B cell (primary cell): ENCODE measurements at regions not wholly inside any gene's neighbourhood (a gene's known extent, or its start where the extent isn't known, plus 50 kb on each side); places are given as distances from the start of the nearest gene placed in this dataset.

Experiments
- CTCF ChIP-seq: fragments of 200-600 bp; IDR thresholded peaks from one replicate; pipeline ENCODE4 v1.8.0; 2022; ENCODE audit warnings: antibody characterized with exemption, mild to moderate bottlenecking
- EZH2 ChIP-seq: IDR thresholded peaks from 2 replicates; pipeline ENCODE4 v1.6.1; 2012; ENCODE audit warnings: borderline replicate concordance, low read depth, mild to moderate bottlenecking, moderate library complexity, low read length; ENCODE audit not compliant: insufficient read depth, poor library complexity, severe bottlenecking

GRCh38 chr13:100954430-100955305 lies 280.1 kb upstream of the TMTC4 start:
- no peak for TF ChIP-seq CTCF
- TF ChIP-seq EZH2, result no peak
